GM18870 (cell line): ENCODE measurements at regions not wholly inside any gene's neighbourhood (a gene's known extent, or its start where the extent isn't known, plus 50 kb on each side); places are given as distances from the start of the nearest gene placed in this dataset.

ENCODE experiments used
- ATAC-seq: cut with Tn5 transposase; IDR thresholded peaks from one replicate; pipeline ENCODE4 v1.9.1; 2021; ENCODE audit warnings: moderate library complexity; ENCODE audit not compliant: unreplicated experiment

GRCh38 chr3:46114323-46114988, 87.2 kb upstream of the XCR1 start:
- no peak for ATAC-seq

- ATAC-seq = no peak
Observed at GRCh38 chr3:46113608-46114007, 86.3 kb upstream of the XCR1 start.

- ATAC-seq = no peak
Observed at GRCh38 chr3:46112984-46113383, 85.7 kb upstream of the XCR1 start.

- ATAC-seq = no peak
Observed at GRCh38 chr3:46112296-46112695, 85.0 kb upstream of the XCR1 start.

GRCh38 chr3:46110701-46111493, 83.6 kb upstream of the XCR1 start:
- no peak for ATAC-seq

DNA sequence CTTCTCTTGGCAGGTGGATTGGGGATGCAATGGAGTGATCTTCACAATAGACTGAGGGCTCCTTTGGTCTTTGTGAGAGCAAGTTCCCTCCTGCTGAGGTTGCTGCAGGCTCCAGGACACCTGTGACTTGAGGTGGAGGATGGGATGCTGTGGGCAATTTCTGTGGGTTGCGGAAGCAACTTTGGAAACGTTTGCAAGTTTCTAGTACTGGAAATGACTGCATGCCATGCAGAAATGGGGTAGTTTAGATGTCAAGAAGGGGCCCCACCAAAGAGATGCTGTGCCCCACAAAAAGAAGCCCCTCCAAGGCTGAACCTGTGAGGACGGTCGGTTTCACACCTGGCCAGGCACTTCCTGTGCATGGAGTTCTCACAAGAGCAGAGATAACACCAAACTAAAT, 80.4 kb upstream of the XCR1 start:
- ATAC-seq = no peak

GRCh38 chr3:46105306-46105919, 78.1 kb upstream of the XCR1 start:
- ATAC-seq = no peak

DNA sequence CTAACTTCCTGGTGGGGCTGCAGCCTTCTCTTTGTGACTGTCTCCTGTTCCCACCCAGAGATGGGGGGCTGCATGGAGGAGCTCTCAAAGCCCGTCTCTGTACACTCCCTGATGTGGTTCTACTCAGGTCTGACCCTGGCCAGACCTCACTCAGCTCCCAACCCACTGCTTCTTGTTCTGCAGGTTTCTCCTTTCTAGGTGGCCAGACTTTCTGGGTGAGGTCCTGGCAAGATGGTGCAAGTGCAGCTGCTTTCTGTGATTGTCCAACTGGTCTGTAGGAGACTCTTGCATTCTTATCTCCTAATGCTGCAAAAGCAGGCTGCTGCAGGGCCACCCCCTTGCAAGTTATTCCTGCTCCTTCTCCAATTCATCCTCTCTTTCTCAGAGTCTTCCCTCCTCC, 77.4 kb upstream of the XCR1 start:
- no peak for ATAC-seq

DNA sequence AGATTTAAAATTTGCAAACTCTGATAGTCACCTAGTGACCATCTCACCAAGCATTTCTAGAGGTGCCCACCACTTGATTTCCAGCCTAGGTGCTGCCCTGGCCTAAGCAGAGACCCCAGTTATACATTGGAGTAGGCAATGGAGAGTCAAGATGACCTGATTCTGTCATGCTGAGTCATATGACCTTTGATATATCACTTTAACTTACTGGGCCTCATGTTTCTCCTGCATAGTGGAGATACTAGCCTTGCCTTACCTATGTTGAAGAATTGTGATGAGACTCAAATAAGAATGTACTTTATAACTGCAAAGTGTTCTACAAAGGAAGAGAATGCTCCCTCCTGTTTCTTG, 75.5 kb upstream of the XCR1 start:
- no peak for ATAC-seq

DNA sequence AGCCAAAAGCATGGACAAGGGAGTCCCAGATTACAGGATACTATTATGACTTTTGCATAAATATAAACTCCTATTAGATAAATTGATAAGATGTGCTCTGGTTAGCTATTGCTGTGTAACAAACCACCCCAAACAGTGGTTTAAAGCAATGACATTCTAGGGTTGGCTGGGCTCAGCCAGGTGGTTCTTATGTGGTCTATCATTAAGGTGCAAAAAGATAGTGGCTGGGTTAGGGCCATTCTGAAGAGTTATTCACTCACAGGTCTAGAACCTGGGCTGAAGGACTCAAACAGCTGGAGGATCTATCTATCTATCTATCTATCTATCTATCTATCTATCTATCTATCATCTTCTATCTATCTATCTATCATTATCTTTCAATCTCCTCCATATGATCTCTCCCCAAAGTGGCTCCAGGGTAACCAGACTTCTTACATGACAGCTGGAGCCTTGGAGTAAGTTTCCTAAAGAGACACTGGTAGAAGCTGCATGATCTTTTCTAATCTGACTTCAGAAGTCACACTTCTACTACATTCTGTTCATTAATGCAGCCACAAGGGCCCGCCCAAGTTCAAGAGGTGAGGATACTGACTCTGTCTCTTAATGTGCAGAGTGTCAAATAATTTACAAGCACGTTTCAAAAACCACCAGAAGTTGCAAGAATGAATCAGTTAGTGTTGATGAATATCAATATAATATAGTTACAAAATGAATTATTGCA, 74.9 kb upstream of the XCR1 start:
- ATAC-seq = no peak

GRCh38 chr3:46100812-46101211, 73.5 kb upstream of the XCR1 start:
- ATAC-seq = no peak

DNA sequence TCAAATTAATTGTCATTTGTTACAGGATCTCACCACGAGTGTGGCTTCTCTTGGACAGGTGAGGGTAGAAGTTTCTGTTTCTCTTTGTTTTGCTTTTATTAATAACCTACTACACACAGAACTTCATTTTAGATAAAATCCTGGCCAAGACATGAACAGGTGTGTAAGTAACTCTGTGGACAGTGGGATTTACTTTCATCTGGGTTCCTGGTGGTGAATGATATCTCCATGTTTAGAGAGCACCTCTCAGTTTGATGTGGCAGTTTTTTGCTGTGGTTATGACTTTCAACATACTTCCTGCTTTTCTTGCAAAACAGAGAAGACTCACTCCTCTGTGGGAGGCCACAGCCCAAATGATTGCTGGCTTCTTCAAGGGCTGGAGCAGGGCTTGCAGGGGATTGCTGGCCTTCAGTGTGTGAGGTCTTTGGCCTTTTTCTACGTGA, 71.1 kb upstream of the XCR1 start:
- no peak for ATAC-seq

GRCh38 chr3:46097691-46098241, 70.5 kb upstream of the XCR1 start:
- ATAC-seq = no peak

GRCh38 chr3:46096781-46097180, 69.5 kb upstream of the XCR1 start:
- no peak for ATAC-seq

DNA sequence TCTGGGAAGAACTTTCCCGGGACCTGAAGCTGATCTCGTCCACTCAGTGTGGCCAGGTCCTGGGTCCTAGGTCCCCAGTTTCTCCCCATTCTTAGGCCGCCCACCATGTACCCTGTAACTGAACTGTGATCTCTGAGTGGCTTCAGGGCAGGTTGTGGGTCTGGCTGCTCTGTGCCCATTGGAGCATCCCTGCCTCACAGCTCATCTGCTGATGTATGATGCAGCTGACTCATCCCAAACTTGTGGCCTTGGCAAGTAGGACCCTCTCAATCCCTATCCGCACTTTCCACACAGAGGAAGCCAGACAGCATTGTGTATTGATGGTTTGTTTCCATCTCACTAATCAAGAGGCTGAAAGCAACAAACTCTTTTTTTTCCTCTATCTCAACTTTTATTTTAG, 69.1 kb upstream of the XCR1 start:
- no peak for ATAC-seq

DNA sequence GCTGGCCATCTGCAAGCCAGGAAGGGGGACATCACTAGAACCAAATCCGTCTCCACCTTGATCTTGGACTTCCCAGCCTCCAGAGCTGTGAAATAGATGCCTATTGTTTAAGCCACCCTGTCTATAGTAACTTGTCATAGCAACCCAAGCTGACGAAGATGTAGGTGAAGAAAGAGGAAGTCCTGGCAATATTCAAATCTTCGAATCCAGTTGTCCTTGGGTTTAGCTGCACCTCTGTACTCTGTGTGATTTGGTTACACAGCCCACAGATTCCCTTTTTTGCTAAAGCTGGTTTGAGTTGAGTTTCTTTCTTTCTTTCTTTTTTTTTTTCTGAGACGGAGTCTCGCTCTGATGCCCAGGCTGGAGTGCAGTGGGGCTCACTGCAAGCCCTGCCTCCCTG, 68.0 kb upstream of the XCR1 start:
- ATAC-seq = peak; percentile 67

GRCh38 chr3:46094506-46094905, 67.2 kb upstream of the XCR1 start:
- no peak for ATAC-seq

- no peak for ATAC-seq
Observed at GRCh38 chr3:46093966-46094365, 66.7 kb upstream of the XCR1 start.

GRCh38 chr3:46093327-46093942, 66.2 kb upstream of the XCR1 start:
- no peak for ATAC-seq

- no peak for ATAC-seq
Observed at GRCh38 chr3:46092702-46093080, 65.4 kb upstream of the XCR1 start.
